Non-pigmented ciliary epithelial cell (primary cell): ENCODE measurements at regions not wholly inside any gene's neighbourhood (a gene's known extent, or its start where the extent isn't known, plus 50 kb on each side); places are given as distances from the start of the nearest gene placed in this dataset.

ENCODE experiments used
- DNase-seq: peaks from one replicate; pipeline ENCODE4 v3.0.0-alpha.2; 2010; ENCODE audit warnings: low read depth

- DNase-seq = no peak
Measured at GRCh38 chr2:13103151-13103550, 386.4 kb downstream of the TRIB2 start.

- DNase-seq = no peak
Measured at GRCh38 chr2:13103778-13104493, 387.2 kb downstream of the TRIB2 start.

- no peak for DNase-seq
Measured at GRCh38 chr2:13104723-13105122, 388.0 kb downstream of the TRIB2 start.

- no peak for DNase-seq
Measured at GRCh38 chr2:13106302-13106701, 389.6 kb downstream of the TRIB2 start.

GRCh38 chr2:13109516-13109915, 392.8 kb downstream of the TRIB2 start:
- no peak for DNase-seq

- DNase-seq = no peak
Measured at GRCh38 chr2:13110825-13111224, 394.1 kb downstream of the TRIB2 start.

- DNase-seq = no peak
Measured at GRCh38 chr2:13113002-13113401, 396.3 kb downstream of the TRIB2 start.

- DNase-seq = peak; percentile 59
Measured at GRCh38 chr2:13114391-13114790, 397.7 kb downstream of the TRIB2 start.

GRCh38 chr2:13115643-13116042, 398.9 kb downstream of the TRIB2 start:
- DNase-seq = no peak

- DNase-seq = no peak
Measured at GRCh38 chr2:13121096-13121495, 404.4 kb downstream of the TRIB2 start.

GRCh38 chr2:13128139-13128538, 411.4 kb downstream of the TRIB2 start:
- no peak for DNase-seq

GRCh38 chr2:13135369-13135768, 418.6 kb downstream of the TRIB2 start:
- no peak for DNase-seq

GRCh38 chr2:13135856-13136255, 419.1 kb downstream of the TRIB2 start:
- no peak for DNase-seq

- DNase-seq = no peak
Measured at GRCh38 chr2:13137679-13138078, 420.9 kb downstream of the TRIB2 start.

GRCh38 chr2:13141315-13141714, 424.6 kb downstream of the TRIB2 start:
- DNase-seq = no peak

- DNase-seq = no peak
Measured at GRCh38 chr2:13143451-13143850, 426.7 kb downstream of the TRIB2 start.

- DNase-seq = no peak
Measured at GRCh38 chr2:13156916-13157315, 440.2 kb downstream of the TRIB2 start.

GRCh38 chr2:13158466-13158865, 441.7 kb downstream of the TRIB2 start:
- no peak for DNase-seq

- no peak for DNase-seq
Measured at GRCh38 chr2:13180729-13181128, 464.0 kb downstream of the TRIB2 start.

- DNase-seq = peak; percentile 11
Measured at GRCh38 chr2:13193075-13193474, 476.3 kb downstream of the TRIB2 start.

GRCh38 chr2:13193900-13194299, 477.2 kb downstream of the TRIB2 start:
- DNase-seq = peak; percentile 4

GRCh38 chr2:13195270-13195669, 478.5 kb downstream of the TRIB2 start:
- no peak for DNase-seq

- DNase-seq = no peak
Measured at GRCh38 chr2:13197248-13197647, 480.5 kb downstream of the TRIB2 start.

GRCh38 chr2:13201924-13202323, 485.2 kb downstream of the TRIB2 start:
- no peak for DNase-seq
